ENCODE measurements at regions not wholly inside any gene's neighbourhood (a gene's known extent, or its start where the extent isn't known, plus 50 kb on each side); places are given as distances from the start of the nearest gene placed in this dataset.

DNA sequence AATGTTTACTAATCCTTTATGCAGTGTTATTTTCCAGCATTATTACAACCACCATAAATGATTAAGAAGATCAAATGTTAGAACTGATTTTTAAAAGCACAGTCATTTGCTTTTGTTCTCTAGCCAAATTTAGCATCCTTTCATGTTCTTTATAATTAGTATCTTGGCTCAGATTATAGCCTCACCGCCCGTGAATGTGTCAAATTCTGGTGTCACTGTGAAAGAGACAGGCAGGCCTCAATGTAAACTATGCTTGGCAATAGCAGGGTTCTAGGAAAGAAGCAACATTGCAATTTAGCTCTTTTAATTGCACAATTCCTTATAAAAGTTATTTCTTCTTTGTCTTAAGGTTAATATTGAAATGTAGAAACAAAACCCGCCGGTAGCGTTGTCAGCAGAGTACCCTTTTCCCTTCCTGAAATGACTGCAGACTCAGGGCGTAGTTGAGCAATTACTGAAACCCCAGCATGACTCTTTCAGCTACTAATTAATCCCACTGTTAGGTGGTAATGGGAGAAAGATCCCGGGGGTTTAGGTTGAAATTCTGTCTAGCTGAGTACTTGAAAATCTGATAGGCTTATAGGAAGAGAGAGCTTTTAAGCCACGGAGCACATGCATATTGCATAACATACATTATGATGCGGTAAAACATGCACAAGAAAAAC is 1600.5 kb upstream of the SEL1L start:
- Histone ChIP-seq H3K36me3 (ENCODE audit: control insufficient read depth, insufficient read depth, low read length) (no peaks in the 10 kb centered on the region), H3K27ac (ENCODE audit: low read depth, low read length) (no peak overlapping the region), H3K4me1 (ENCODE audit: control insufficient read depth, insufficient read depth, low read length) (no peaks in the 10 kb centered on the region), H3K27me3 (ENCODE audit: control insufficient read depth, insufficient read depth, low read length) (no peaks in the 10 kb centered on the region), H3K4me3 (ENCODE audit: low read length) (no peak overlapping the region), H3K9ac (ENCODE audit: low read length) (no peak overlapping the region)

- no peaks in the 10 kb centered on the region for H3K4me1 ChIP-seq (ENCODE audit: control insufficient read depth, insufficient read depth, low read length)
- H3K4me3 ChIP-seq (ENCODE audit: low read length): no peak overlapping the region
- no peaks in the 10 kb centered on the region for H3K36me3 ChIP-seq (ENCODE audit: control insufficient read depth, insufficient read depth, low read length)
- H3K27me3 ChIP-seq (ENCODE audit: control insufficient read depth, insufficient read depth, low read length): no peaks in the 10 kb centered on the region
- H3K9ac ChIP-seq (ENCODE audit: low read length): no peak overlapping the region
- no peak overlapping the region for H3K27ac ChIP-seq (ENCODE audit: low read depth, low read length)
Measured at GRCh38 chr14:83140756-83141155, 1607.1 kb upstream of the SEL1L start.

DNA sequence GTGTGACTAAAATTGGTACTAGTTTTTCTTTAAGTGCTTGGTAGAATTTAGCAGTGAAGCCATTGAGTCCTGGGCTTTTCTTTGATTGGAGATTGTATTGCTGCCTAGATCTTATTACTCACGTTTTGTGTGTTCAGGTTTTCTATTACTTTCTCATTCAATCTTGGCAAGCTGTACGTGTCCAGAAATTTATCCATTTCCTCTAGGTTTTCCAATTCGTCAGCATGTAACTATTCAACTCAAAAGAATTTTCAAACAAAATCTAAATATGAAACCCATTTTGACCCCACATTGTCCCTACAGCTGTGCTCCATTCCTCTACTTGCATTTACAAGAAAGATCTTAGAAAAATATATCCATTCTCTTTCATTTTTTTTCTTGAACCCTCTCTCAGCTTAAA is 1613.4 kb upstream of the SEL1L start:
- Histone ChIP-seq H3K4me1 (ENCODE audit: control insufficient read depth, insufficient read depth, low read length) (no peaks in the 10 kb centered on the region), H3K4me3 (ENCODE audit: low read length) (no peak overlapping the region), H3K36me3 (ENCODE audit: control insufficient read depth, insufficient read depth, low read length) (no peaks in the 10 kb centered on the region), H3K27ac (ENCODE audit: low read depth, low read length) (no peak overlapping the region), H3K9ac (ENCODE audit: low read length) (no peak overlapping the region), H3K27me3 (ENCODE audit: control insufficient read depth, insufficient read depth, low read length) (no peaks in the 10 kb centered on the region)

DNA sequence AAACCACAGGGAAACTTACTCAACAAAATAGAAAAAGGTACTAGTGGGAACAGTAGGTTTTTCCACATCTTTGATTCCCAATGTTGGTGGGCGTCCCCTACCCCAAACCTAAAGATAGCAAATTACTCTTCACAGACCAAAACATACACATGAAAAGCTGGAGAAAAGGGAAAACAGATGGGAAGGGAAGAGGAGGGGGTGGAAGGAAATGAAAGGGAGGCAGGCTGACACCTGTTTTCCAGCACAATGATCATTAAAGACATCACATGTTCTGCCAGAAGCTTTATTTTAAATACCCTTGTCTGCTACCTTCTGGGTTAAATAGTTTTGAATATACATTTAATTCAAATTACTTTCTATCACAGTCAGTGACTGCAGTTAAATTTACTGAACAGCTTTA is 1617.9 kb upstream of the SEL1L start:
- Histone ChIP-seq H3K9ac (ENCODE audit: low read length) (no peak overlapping the region), H3K27me3 (ENCODE audit: control insufficient read depth, insufficient read depth, low read length) (no peaks in the 10 kb centered on the region), H3K4me1 (ENCODE audit: control insufficient read depth, insufficient read depth, low read length) (no peaks in the 10 kb centered on the region), H3K36me3 (ENCODE audit: control insufficient read depth, insufficient read depth, low read length) (no peaks in the 10 kb centered on the region), H3K27ac (ENCODE audit: low read depth, low read length) (no peak overlapping the region), H3K4me3 (ENCODE audit: low read length) (no peak overlapping the region)

DNA sequence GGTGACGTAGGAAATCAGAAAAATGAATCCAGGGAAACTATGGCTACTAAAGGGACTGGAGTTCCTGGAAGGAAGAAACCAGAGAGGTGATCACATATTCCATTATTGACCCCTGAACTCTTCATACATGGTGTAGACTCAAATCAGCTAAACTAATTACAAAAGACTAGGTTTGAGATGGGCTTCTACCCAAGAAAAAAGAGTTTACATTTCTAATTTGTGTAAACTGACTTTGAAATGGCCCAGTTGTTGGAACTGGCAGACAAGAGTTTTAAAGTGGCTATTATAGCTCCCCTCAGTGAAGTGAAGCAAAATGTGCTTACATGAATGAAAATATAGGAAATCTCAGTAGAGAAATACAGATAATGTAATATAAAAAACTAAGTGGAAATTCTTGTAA is 1619.4 kb upstream of the SEL1L start:
- H3K4me3 ChIP-seq (ENCODE audit: low read length): no peak overlapping the region
- no peak overlapping the region for H3K27ac ChIP-seq (ENCODE audit: low read depth, low read length)
- no peaks in the 10 kb centered on the region for H3K27me3 ChIP-seq (ENCODE audit: control insufficient read depth, insufficient read depth, low read length)
- H3K4me1 ChIP-seq (ENCODE audit: control insufficient read depth, insufficient read depth, low read length): no peaks in the 10 kb centered on the region
- no peak overlapping the region for H3K9ac ChIP-seq (ENCODE audit: low read length)
- H3K36me3 ChIP-seq (ENCODE audit: control insufficient read depth, insufficient read depth, low read length): no peaks in the 10 kb centered on the region

- Histone ChIP-seq H3K4me1 (ENCODE audit: control insufficient read depth, insufficient read depth, low read length) (no peaks in the 10 kb centered on the region), H3K36me3 (ENCODE audit: control insufficient read depth, insufficient read depth, low read length) (no peaks in the 10 kb centered on the region), H3K9ac (ENCODE audit: low read length) (no peak overlapping the region), H3K27ac (ENCODE audit: low read depth, low read length) (no peak overlapping the region), H3K27me3 (ENCODE audit: control insufficient read depth, insufficient read depth, low read length) (no peaks in the 10 kb centered on the region), H3K4me3 (ENCODE audit: low read length) (no peak overlapping the region)
Measured at GRCh38 chr14:83162361-83162929, 1628.8 kb upstream of the SEL1L start.

GRCh38 chr14:83163016-83163415 is 1629.4 kb upstream of the SEL1L start:
- Histone ChIP-seq H3K4me1 (ENCODE audit: control insufficient read depth, insufficient read depth, low read length) (no peaks in the 10 kb centered on the region), H3K36me3 (ENCODE audit: control insufficient read depth, insufficient read depth, low read length) (no peaks in the 10 kb centered on the region), H3K27ac (ENCODE audit: low read depth, low read length) (no peak overlapping the region), H3K27me3 (ENCODE audit: control insufficient read depth, insufficient read depth, low read length) (no peaks in the 10 kb centered on the region), H3K4me3 (ENCODE audit: low read length) (no peak overlapping the region), H3K9ac (ENCODE audit: low read length) (no peak overlapping the region)

GRCh38 chr14:83164016-83164415 is 1630.4 kb upstream of the SEL1L start:
- H3K27me3 ChIP-seq (ENCODE audit: control insufficient read depth, insufficient read depth, low read length): no peaks in the 10 kb centered on the region

GRCh38 chr14:83164591-83164990 is 1630.9 kb upstream of the SEL1L start:
- Histone ChIP-seq H3K4me1 (ENCODE audit: control insufficient read depth, insufficient read depth, low read length) (no peaks in the 10 kb centered on the region), H3K27ac (ENCODE audit: low read depth, low read length) (no peak overlapping the region), H3K9ac (ENCODE audit: low read length) (no peak overlapping the region), H3K27me3 (ENCODE audit: control insufficient read depth, insufficient read depth, low read length) (no peaks in the 10 kb centered on the region), H3K4me3 (ENCODE audit: low read length) (no peak overlapping the region), H3K36me3 (ENCODE audit: control insufficient read depth, insufficient read depth, low read length) (no peaks in the 10 kb centered on the region)

More at GRCh38 chr14:83164016-83164415, 1630.4 kb upstream of the SEL1L start:
- no peaks in the 10 kb centered on the region for H3K36me3 ChIP-seq (ENCODE audit: control insufficient read depth, insufficient read depth, low read length)
- H3K27ac ChIP-seq (ENCODE audit: low read depth, low read length): no peak overlapping the region
- no peak overlapping the region for H3K4me3 ChIP-seq (ENCODE audit: low read length)
- no peaks in the 10 kb centered on the region for H3K4me1 ChIP-seq (ENCODE audit: control insufficient read depth, insufficient read depth, low read length)
- H3K9ac ChIP-seq (ENCODE audit: low read length): no peak overlapping the region

GRCh38 chr14:83170165-83170564 is 1636.5 kb upstream of the SEL1L start:
- Histone ChIP-seq H3K4me1 (ENCODE audit: control insufficient read depth, insufficient read depth, low read length) (no peaks in the 10 kb centered on the region), H3K4me3 (ENCODE audit: low read length) (no peak overlapping the region), H3K9ac (ENCODE audit: low read length) (no peak overlapping the region), H3K27ac (ENCODE audit: low read depth, low read length) (no peak overlapping the region), H3K27me3 (ENCODE audit: control insufficient read depth, insufficient read depth, low read length) (no peaks in the 10 kb centered on the region), H3K36me3 (ENCODE audit: control insufficient read depth, insufficient read depth, low read length) (no peaks in the 10 kb centered on the region)

- no peaks in the 10 kb centered on the region for H3K4me1 ChIP-seq (ENCODE audit: control insufficient read depth, insufficient read depth, low read length)
- H3K36me3 ChIP-seq (ENCODE audit: control insufficient read depth, insufficient read depth, low read length): no peaks in the 10 kb centered on the region
- H3K9ac ChIP-seq (ENCODE audit: low read length): no peak overlapping the region
- H3K27ac ChIP-seq (ENCODE audit: low read depth, low read length): no peak overlapping the region
- H3K27me3 ChIP-seq (ENCODE audit: control insufficient read depth, insufficient read depth, low read length): no peaks in the 10 kb centered on the region
- H3K4me3 ChIP-seq (ENCODE audit: low read length): no peak overlapping the region
Measured at GRCh38 chr14:83171761-83172160, 1638.1 kb upstream of the SEL1L start.

- no peak overlapping the region for H3K27ac ChIP-seq (ENCODE audit: low read depth, low read length)
- H3K4me3 ChIP-seq (ENCODE audit: low read length): no peak overlapping the region
- H3K4me1 ChIP-seq (ENCODE audit: control insufficient read depth, insufficient read depth, low read length): no peaks in the 10 kb centered on the region
- no peak overlapping the region for H3K9ac ChIP-seq (ENCODE audit: low read length)
- no peaks in the 10 kb centered on the region for H3K36me3 ChIP-seq (ENCODE audit: control insufficient read depth, insufficient read depth, low read length)
- H3K27me3 ChIP-seq (ENCODE audit: control insufficient read depth, insufficient read depth, low read length): no peaks in the 10 kb centered on the region
Measured at GRCh38 chr14:83172363-83172762, 1638.7 kb upstream of the SEL1L start.

DNA sequence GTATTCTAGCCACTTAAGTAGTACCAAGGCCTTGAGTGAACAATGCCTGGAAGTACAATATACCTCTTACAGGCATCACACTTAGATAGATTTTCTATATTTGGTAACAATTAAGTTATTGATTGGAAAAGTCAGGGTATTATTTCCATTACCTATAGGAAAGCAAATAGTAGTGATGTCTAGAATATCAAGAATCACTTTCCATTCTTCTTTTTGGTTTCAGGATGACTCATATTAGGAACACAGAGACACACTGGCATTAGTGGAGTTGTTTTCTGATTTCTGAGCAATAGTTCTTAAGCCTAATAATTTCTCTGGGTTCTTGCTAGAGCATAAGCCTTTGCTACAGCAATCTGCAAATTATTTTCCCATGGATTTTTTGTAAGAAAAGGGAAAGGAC is 1640.0 kb upstream of the SEL1L start:
- Histone ChIP-seq H3K9ac (ENCODE audit: low read length) (no peak overlapping the region), H3K36me3 (ENCODE audit: control insufficient read depth, insufficient read depth, low read length) (no peaks in the 10 kb centered on the region), H3K4me3 (ENCODE audit: low read length) (no peak overlapping the region), H3K27me3 (ENCODE audit: control insufficient read depth, insufficient read depth, low read length) (no peaks in the 10 kb centered on the region), H3K27ac (ENCODE audit: low read depth, low read length) (no peak overlapping the region), H3K4me1 (ENCODE audit: control insufficient read depth, insufficient read depth, low read length) (no peaks in the 10 kb centered on the region)

All from rectal smooth muscle tissue (tissue), 1 donor.